HG03066 (cell line): ENCODE measurements at regions not wholly inside any gene's neighbourhood (a gene's known extent, or its start where the extent isn't known, plus 50 kb on each side); places are given as distances from the start of the nearest gene placed in this dataset.
"Not testable (repeated sequence)": the region's sequence is repeated elsewhere in the genome, so short reads cannot be mapped to it uniquely, and the experiment has no call there.

Experiments
- ATAC-seq: cut with Tn5 transposase; IDR thresholded peaks from one replicate; pipeline ENCODE4 v1.9.1; 2021; ENCODE audit warnings: low read depth; ENCODE audit not compliant: unreplicated experiment

DNA sequence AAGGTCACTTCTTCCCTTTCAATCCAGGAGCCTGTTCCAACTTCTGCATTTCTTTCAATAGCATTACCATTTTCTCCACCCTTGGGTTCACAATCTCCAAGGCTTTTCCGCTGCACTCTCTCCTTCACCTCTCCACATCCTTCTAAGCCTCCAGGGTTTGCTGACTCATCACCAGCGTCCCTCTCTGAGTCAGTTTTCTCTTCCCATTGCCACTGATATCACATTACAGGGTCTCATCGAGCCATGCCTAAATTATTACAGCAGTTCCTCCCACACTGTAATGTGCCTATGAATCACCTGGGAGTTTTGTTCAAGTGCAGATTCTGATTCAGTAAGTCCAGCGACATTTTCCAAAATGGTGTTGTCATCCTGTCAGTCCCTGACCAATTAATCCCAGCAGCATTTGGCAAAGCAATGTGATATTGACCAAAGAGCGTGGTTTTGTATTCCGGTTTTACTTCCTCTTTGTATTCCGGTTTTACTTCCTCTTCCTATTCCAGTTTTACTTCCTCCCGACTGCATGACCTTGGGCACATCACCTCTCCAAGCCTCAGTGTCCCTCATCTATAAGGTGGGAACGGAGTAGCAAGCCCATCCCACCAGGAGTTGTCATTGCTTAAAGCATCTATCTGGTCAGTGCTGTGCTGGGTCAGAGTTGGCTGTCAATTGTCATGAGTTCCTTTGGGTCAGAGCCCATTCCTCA lies 208.3 kb upstream of the NBPF12 start:
- ATAC-seq = not testable (repeated sequence)

GRCh38 chr1:146715054-146715453 lies 223.1 kb upstream of the NBPF12 start:
- ATAC-seq = not testable (repeated sequence)

- not testable (repeated sequence) for ATAC-seq
Observed at GRCh38 chr1:146710838-146711521, 227.1 kb upstream of the NBPF12 start.

- ATAC-seq = not testable (repeated sequence)
Observed at GRCh38 chr1:146709302-146709701, 228.8 kb upstream of the NBPF12 start.

GRCh38 chr1:146704162-146704724 lies 233.9 kb upstream of the NBPF12 start:
- ATAC-seq = not testable (repeated sequence)

DNA sequence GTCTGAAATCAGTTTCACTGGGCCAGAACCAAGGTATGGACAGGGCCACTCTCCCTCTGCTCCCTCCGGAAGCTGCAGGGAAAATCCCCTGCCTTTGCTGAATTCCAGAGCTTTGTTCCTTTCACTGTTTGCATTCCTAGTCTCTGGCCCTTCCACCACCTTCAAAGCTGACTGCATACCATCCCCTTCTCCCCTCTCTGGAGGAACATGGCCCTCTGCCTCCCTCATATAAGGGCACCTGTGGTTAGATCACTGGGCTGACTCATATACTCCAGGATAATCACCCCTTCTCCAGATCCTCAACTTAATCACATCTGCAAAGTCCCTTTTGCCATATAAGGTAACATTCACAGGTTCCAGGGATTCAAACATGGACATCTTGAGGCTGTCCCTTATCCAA lies 236.8 kb upstream of the NBPF12 start:
- not testable (repeated sequence) for ATAC-seq

- ATAC-seq = not testable (repeated sequence)
Observed at GRCh38 chr1:146695388-146695787, 242.7 kb upstream of the NBPF12 start.

DNA sequence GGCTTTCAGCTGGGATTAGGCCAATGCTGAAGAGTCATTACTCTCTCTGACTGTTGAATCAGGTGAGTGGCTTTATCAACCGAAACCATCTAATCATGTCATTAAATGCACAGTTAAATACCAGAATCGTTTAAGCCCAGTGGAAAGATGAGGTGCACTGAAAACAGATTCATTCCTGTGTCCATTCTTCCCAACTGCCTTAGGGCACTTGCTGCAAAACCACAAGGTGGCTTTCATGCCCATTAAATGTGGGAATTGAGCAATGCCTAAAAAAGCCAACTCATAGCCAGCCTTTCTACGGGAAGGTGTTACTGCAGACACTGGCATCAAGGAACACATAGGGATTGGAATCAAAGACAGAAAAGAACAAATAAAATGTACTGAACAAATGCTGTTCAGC lies 246.3 kb upstream of the NBPF12 start:
- not testable (repeated sequence) for ATAC-seq

DNA sequence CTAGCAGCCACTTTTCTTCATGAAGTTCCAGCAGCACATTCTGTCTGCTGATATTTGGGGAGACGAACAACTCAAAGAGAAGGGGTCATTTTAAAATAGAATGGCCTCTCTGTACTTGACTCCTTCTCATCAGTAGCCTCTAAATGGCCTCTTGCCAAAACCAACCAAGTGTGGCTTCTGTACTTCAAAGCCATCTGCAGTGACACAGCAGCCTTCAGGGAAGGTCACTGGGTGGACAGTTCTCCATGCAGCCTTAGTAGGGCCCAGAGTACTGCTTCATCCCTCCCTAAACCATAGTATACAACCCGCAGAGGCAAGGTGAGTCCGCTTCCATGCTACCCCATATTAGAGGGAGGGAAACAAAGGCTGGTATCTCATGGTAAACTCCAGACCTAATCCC lies 249.2 kb upstream of the NBPF12 start:
- not testable (repeated sequence) for ATAC-seq

GRCh38 chr1:146686777-146687366 lies 251.3 kb upstream of the NBPF12 start:
- not testable (repeated sequence) for ATAC-seq

GRCh38 chr1:146683126-146683429 lies 255.0 kb upstream of the NBPF12 start:
- not testable (repeated sequence) for ATAC-seq

- ATAC-seq = not testable (repeated sequence)
Observed at GRCh38 chr1:146682227-146683125, 255.6 kb upstream of the NBPF12 start.

DNA sequence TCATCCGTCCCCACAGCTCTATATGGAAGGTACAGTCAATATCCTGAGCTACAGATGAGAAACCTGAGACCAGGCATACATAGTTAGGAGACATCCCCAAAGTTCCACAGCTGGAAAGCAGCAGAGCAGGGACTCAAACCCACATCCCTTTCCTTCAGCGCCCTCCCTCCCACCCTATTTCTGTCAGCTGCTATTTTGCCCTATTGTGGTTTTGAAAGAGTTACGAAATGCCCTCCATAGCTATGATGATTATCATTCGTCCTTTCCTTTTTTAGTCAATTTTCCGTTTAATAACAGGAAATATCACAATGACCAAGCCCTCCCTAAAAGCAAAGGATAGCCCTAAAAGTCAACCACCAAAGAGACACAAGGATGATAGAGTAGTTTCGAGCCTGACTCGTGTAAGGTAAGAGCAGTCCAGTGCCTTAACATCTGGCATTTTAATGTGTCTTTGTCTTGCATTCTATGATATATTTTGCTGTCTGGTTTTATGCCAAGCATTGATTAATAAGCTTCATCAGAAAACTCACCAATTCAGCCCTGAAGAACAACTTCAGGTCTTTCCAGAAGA lies 264.3 kb upstream of the NBPF12 start:
- ATAC-seq = not testable (repeated sequence)

GRCh38 chr1:146672608-146673007 lies 265.5 kb upstream of the NBPF12 start:
- not testable (repeated sequence) for ATAC-seq

DNA sequence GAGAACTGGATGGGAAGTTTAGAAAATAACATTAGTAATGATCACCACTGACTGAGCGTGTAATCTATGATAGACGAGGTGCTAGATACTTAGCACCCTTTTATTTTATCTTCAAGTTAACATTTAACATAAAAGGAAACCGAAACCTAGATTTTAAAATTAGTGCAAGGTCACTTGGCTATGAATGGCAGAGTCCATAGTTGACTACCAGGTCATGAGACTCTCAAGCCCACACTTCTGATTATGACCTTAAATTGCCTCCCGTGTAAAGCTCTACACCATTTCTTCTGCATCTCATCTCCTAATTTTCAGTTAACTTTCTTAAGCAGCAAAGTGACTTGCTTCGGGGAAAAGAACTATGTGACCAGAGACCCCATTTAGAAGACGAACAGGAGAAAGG lies 266.5 kb upstream of the NBPF12 start:
- not testable (repeated sequence) for ATAC-seq

DNA sequence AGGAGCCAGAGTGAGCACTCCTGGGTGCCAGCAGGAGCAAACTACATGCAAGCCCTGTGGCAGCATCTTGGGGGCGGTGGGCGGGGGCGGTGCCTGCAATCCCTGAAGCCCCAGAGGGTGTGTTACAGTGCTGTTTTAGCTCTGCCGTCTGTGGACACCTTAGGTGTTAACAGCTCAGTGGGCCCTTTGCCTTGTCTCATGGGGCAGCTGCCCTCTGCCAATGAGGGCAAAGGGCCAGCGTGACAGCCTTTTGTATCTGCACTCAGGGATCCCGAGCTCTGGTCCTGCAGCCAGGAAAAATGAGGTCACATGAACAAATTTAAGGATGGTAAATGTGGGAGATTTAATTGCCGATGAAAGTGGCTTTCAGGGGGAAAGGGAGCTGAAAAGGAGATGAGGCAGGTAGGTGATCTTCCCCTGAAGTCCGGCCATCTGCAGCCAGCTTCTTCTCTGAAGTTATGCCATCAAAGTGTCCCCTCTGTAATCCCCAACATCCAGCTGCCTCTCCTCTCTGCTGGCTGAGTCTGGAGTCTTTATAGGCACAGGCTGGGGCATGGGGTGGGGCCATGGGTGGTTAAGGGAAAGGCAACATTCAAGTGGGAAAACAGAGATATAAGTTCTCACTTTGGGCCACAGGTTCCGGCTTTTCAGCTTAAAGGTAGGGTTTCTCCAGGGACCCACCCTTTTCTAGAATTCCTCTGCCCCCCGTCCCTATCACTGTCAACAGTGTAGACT lies 267.1 kb upstream of the NBPF12 start:
- ATAC-seq = not testable (repeated sequence)

DNA sequence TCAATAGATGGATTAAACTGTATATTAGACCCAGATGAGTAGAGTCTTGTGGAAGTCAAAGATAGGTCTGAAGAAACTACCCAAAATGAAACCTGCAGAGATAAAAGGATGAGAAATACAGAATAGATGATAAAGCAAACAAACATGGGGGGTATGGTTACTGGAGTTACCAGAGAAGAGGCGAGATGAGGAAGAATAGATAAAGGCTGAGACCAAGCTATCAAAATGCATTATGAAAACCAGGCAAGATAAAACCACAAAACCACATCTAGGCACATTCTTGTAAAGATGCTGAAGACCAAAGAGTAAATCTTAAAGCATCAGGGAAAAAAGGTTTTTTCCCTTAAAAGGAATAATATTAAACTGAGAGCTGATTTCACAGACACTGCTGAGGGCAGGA lies 271.8 kb upstream of the NBPF12 start:
- not testable (repeated sequence) for ATAC-seq

DNA sequence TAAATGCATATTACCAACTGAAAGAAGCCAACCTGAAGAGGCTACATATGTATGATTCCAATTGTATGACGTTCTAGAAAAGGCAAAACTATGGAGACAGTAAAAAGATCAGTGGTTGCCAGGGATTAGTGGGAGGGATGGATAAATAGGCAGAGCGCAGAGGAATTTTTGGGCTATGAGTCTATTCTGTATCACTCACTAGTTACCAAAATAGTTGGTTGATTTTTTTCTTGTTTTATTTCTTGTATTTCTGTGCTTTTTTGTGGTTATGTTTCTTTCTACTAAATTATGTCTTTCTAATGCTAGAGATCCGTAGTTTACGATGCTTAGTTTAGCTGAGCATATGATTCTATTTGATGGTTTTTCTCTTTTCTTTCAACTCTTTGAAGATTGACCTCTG lies 277.9 kb upstream of the NBPF12 start:
- ATAC-seq = not testable (repeated sequence)

- ATAC-seq = not testable (repeated sequence)
Observed at GRCh38 chr1:146656356-146657060, 281.6 kb upstream of the NBPF12 start.
